ENCODE measurements at regions not wholly inside any gene's neighbourhood (a gene's known extent, or its start where the extent isn't known, plus 50 kb on each side); places are given as distances from the start of the nearest gene placed in this dataset.

DNA sequence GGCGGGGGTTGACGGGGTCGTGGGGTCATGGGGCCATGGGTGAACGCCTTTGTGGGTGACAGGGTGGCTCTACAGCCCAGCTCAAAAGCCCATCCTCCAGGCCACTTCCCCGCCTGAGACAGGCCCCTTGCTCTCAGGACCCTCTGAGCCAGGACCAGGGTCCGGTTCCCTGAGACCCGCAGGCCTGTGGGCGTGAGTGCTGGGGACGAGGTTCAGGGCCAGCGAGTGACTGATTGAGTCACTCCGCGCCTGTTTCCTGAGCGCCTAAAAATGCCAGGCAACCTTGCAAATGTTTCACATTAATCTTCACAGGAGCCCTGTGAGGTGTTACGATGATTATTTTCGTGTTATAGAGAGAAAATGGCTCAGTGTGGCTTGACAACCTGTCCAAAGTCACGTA lies 97.8 kb downstream of the ZNF674 start:
- H3K27me3 Mint-ChIP-seq: no peaks in the 10 kb centered on the region
- peaks cover 15% of the 10 kb centered on the region for H3K4me1 Mint-ChIP-seq
- no peak for DNase-seq
- no peaks in the 10 kb centered on the region for H3K9me3 Mint-ChIP-seq
- H3K36me3 Mint-ChIP-seq (ENCODE audit: low read depth): peaks cover 22% of the 10 kb centered on the region
- peak overlapping the region; percentile 92 for H3K27ac Mint-ChIP-seq
- H3K4me3 Mint-ChIP-seq: peak overlapping the region; percentile 87
- intact Hi-C loops (cut with micrococcal nuclease): loop anchor here (1.0 kb wide), 1 partner anchor 98 kb away; the partner anchor contains the start of gene ZNF674

DNA sequence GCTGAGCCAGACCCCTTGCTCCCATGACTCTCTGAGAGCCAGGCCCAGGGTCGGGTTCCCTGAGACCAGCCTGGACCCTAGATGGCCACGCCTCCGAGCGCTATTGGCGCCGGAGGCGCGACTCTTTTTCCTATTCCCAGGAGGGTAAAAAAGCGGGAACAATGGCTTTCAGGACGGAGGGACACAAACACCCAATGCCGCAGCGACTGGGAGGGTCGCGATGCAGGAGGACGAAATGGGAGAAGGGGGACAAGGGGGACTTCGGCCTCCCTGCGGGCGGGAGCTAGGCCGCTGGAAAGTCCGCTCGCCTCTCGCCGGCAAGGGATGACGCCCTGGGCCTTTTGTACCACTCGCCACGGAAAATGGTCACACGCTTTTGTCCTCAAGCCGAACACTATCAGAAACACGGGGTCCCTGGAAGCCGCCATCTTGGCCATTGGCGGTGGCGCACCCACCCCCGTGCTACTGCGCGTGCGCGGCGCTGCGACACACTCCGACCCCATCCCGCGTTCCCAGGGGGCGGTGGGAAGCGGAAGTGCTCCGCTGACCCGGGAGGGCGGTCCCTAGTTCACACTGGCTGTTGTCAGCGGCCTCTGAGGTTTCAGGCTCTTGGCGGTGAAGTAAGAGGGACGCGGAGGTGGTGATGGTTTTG lies 98.4 kb downstream of the ZNF674 start:
- intact Hi-C loops (cut with micrococcal nuclease): loop anchor here (1.0 kb wide), 1 partner anchor 98 kb away; the partner anchor contains the start of gene ZNF674
- no peaks in the 10 kb centered on the region for H3K9me3 Mint-ChIP-seq
- H3K4me1 Mint-ChIP-seq: peaks cover 13% of the 10 kb centered on the region
- H3K36me3 Mint-ChIP-seq (ENCODE audit: low read depth): peaks cover 17% of the 10 kb centered on the region
- peak overlapping the region; percentile 87 for H3K4me3 Mint-ChIP-seq
- DNase-seq: peak; percentile 95
- H3K27me3 Mint-ChIP-seq: no peaks in the 10 kb centered on the region
- peak overlapping the region; percentile 92 for H3K27ac Mint-ChIP-seq

DNA sequence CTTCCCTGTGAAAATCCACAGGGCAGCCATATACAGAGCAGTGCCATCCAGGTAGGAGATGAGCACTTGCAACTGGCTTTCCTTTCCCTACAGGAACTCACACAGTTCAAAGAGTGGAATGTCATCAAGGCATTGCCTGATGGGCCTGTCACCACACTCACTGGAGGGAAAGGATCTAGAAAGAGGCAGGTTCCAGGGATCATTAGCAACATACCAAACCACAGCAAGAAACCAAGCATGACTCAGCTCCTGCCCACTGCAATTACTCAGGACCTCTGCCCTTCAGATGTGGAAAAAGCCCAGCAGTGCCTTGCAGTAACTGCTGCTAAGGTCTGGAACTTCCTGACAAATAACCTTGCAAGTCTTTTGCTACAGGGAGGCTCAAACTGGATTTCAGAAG lies 101.2 kb downstream of the ZNF674 start:
- no peaks in the 10 kb centered on the region for H3K9me3 Mint-ChIP-seq
- intact Hi-C loops (cut with micrococcal nuclease): no loop called here
- H3K36me3 Mint-ChIP-seq (ENCODE audit: low read depth): peaks cover 3% of the 10 kb centered on the region
- no peak overlapping the region for H3K27ac Mint-ChIP-seq
- peaks cover 10% of the 10 kb centered on the region for H3K4me1 Mint-ChIP-seq
- no peak overlapping the region for H3K4me3 Mint-ChIP-seq
- H3K27me3 Mint-ChIP-seq: no peaks in the 10 kb centered on the region
- no peak for DNase-seq

DNA sequence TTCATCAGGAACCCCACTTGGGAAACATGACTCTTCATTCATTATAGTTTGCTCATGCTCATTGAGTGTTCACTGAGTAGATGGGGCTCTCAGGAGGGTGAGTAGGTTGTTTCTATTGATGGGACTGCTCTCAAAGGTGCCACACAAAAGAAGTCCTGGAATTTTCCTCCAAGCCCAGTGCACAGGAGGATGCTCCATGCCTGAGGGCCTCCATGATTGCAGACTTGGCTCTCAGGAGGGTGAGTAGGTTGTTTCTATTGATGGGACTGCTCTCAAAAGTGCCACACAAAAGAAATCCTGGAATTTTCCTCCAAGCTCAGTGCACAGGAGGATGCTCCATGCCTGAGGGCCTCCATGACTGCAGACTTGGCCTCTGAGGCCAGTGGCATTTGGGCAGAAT lies 108.5 kb downstream of the ZNF674 start:
- H3K36me3 Mint-ChIP-seq (ENCODE audit: low read depth): no peaks in the 10 kb centered on the region
- no peaks in the 10 kb centered on the region for H3K27me3 Mint-ChIP-seq
- H3K9me3 Mint-ChIP-seq: no peaks in the 10 kb centered on the region
- no peaks in the 10 kb centered on the region for H3K4me1 Mint-ChIP-seq
- H3K27ac Mint-ChIP-seq: no peak overlapping the region
- no peak overlapping the region for H3K4me3 Mint-ChIP-seq
- intact Hi-C loops (cut with micrococcal nuclease): no loop called here
- no peak for DNase-seq

DNA sequence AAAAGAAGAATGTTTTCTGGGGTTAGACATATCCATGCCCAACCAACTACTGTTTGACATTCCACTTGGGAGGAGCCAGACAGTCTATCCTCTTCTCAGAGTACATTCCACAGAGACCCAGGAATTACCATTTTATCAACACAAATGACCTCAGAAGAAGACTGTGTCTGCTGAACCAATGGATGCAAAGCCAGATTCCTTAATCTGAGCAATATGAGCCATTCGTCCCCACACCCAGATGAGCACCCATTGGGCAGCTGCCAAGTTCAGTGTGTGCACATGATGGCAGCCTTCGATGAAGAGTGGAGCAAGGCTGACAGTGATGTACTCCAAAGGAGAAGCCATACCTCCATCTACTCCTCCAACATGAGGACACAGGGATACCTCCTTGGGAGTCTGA lies 111.3 kb downstream of the ZNF674 start:
- intact Hi-C loops (cut with micrococcal nuclease): no loop called here
- Mint-ChIP-seq H3K27me3 (peaks cover 2% of the 10 kb centered on the region), H3K27ac (no peak overlapping the region), H3K4me3 (no peak overlapping the region), H3K4me1 (no peaks in the 10 kb centered on the region), H3K9me3 (no peaks in the 10 kb centered on the region), H3K36me3 (ENCODE audit: low read depth) (no peaks in the 10 kb centered on the region)
- DNase-seq: no peak

DNA sequence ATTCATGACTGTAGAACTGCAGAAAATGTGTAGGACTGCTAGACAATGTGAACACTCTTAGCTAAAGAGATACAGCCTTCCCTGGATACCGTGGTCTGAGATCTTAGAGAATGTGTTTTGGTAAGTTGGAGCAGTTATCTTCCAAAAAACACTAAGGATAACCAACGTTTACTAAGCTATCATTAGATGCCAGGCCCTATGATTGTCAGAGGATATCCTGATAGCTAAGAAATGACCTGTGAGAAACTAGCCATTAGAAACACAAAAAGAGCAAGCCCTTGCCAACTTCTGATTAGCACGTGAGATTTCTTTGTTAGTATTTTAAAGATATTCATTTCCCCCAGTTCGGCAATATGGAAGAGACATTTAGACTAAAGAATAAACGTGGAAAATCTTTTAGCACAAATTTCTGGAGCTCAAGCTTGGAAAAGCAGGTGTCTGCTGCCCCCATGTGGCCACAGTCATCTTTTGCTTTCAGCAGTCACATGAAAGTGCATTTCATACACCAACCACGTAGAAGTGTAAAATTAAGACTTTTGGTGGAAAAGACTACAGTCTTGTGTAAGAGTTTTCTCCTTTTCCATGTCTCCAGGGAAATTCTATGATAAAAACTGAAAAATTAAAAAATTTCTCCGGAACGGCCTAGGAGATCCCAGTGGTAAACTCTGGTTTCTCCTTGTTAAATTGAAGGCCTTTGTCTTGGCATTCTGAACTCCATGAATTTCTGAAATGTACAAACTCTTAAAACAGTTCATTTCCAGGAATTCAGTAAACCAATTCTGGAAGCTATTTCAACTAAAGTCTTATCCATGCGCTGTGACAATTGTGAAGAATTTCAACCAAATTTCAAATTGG lies 136.4 kb downstream of the ZNF674 start:
- no peak overlapping the region for H3K27ac Mint-ChIP-seq
- DNase-seq: peak; percentile 85
- no peak overlapping the region for H3K4me3 Mint-ChIP-seq
- H3K9me3 Mint-ChIP-seq: no peaks in the 10 kb centered on the region
- peaks cover 2% of the 10 kb centered on the region for H3K4me1 Mint-ChIP-seq
- H3K36me3 Mint-ChIP-seq (ENCODE audit: low read depth): no peaks in the 10 kb centered on the region
- intact Hi-C loops (cut with micrococcal nuclease): no loop called here
- H3K27me3 Mint-ChIP-seq: peaks cover 3% of the 10 kb centered on the region

DNA sequence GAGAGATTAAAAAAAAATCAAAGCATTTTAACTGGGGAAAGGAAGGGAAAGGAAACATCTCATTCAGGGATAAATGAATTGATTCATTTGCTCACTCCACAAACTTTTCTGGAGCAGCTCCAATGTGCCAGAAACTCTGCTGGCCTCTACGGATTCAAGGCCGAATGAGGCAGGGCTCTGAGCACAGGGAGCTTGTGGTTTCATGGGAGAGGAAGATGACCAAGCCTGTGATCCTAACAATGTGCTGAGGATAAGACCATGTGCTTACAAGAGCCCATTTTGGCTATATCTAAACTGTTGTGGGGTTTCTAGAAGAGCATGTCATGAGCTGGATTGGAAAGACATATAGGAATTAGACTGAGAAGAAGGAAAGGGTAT lies 137.5 kb downstream of the ZNF674 start:
- peaks cover 4% of the 10 kb centered on the region for H3K27me3 Mint-ChIP-seq
- no peaks in the 10 kb centered on the region for H3K9me3 Mint-ChIP-seq
- intact Hi-C loops (cut with micrococcal nuclease): no loop called here
- no peaks in the 10 kb centered on the region for H3K36me3 Mint-ChIP-seq (ENCODE audit: low read depth)
- peaks cover 2% of the 10 kb centered on the region for H3K4me1 Mint-ChIP-seq
- no peak overlapping the region for H3K4me3 Mint-ChIP-seq
- no peak overlapping the region for H3K27ac Mint-ChIP-seq
- no peak for DNase-seq

DNA sequence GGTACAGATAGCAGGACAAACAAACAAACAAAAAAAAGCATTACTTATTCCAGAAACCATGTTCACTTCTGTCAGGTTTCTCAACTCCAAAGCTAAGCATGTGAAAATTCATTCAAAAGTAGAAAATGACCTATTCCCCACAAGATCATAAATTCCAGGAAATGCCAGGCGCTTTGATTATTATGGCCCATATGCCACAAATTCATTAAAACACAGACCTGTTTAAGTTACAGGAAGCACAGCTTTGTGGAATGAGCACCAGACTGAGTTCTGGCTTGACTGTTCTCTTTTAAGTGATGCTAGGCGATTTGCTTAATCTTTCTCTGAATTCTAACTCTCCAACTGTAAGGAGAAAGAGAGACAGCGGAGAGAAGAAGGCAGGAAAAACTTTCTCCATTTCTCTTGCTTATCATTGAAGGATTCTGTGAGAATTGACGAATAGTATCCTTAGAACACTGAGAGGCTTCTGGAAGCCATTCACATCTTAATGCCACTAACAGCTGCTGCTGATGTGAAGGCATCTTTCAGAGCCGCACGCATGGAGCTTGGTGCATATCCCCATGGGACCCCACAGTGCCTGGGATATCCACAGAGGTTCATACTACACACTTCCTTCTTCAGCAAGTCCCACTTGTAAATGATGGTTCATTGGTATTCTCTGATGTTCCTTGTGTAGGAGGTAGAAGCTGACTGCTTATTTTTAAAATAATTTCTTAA lies 138.0 kb downstream of the ZNF674 start:
- Mint-ChIP-seq H3K4me3 (no peak overlapping the region), H3K4me1 (peaks cover 2% of the 10 kb centered on the region), H3K36me3 (ENCODE audit: low read depth) (no peaks in the 10 kb centered on the region), H3K27ac (no peak overlapping the region), H3K9me3 (no peaks in the 10 kb centered on the region), H3K27me3 (peaks cover 4% of the 10 kb centered on the region)
- no peak for DNase-seq
- intact Hi-C loops (cut with micrococcal nuclease): no loop called here

DNA sequence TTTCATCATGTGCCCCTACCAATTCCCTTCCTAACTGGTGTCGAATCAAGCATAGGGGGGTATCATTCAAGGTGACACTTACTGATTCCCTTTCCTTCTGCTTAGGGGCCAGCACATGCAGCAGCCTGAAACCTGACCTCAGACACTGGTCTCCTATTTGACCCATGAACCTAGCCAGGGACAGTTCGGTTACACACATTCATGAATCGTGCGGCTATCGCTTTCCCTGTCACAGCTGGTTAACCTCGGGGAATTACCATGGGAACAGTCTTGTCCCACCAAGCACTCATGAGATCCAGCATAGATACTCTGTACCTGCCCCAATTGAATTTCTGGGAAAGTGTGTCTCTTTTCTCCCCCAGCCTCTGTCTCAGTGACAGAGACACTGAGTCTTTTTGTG lies 140.4 kb downstream of the ZNF674 start:
- no peak overlapping the region for H3K27ac Mint-ChIP-seq
- H3K4me1 Mint-ChIP-seq: peaks cover 2% of the 10 kb centered on the region
- H3K36me3 Mint-ChIP-seq (ENCODE audit: low read depth): no peaks in the 10 kb centered on the region
- intact Hi-C loops (cut with micrococcal nuclease): no loop called here
- peaks cover 2% of the 10 kb centered on the region for H3K9me3 Mint-ChIP-seq
- no peak for DNase-seq
- H3K4me3 Mint-ChIP-seq: no peak overlapping the region
- H3K27me3 Mint-ChIP-seq: peaks cover 4% of the 10 kb centered on the region

- Mint-ChIP-seq H3K27ac (no peak overlapping the region), H3K9me3 (peaks cover 5% of the 10 kb centered on the region), H3K4me3 (no peak overlapping the region), H3K27me3 (peaks cover 4% of the 10 kb centered on the region), H3K36me3 (ENCODE audit: low read depth) (no peaks in the 10 kb centered on the region), H3K4me1 (no peaks in the 10 kb centered on the region)
- intact Hi-C loops (cut with micrococcal nuclease): no loop called here
- DNase-seq: no peak
Observed at GRCh38 chrX:46400530-46401443, 144.4 kb downstream of the ZNF674 start.

- Mint-ChIP-seq H3K9me3 (peaks cover 5% of the 10 kb centered on the region), H3K4me3 (no peak overlapping the region), H3K27me3 (peaks cover 4% of the 10 kb centered on the region), H3K27ac (no peak overlapping the region), H3K4me1 (no peaks in the 10 kb centered on the region), H3K36me3 (ENCODE audit: low read depth) (no peaks in the 10 kb centered on the region)
- no peak for DNase-seq
- intact Hi-C loops (cut with micrococcal nuclease): no loop called here
Observed at GRCh38 chrX:46398874-46399273, 146.3 kb downstream of the ZNF674 start.

- Mint-ChIP-seq H3K4me1 (no peaks in the 10 kb centered on the region), H3K4me3 (no peak overlapping the region), H3K27ac (no peak overlapping the region), H3K27me3 (peaks cover 3% of the 10 kb centered on the region), H3K9me3 (peaks cover 5% of the 10 kb centered on the region), H3K36me3 (ENCODE audit: low read depth) (no peaks in the 10 kb centered on the region)
- intact Hi-C loops (cut with micrococcal nuclease): no loop called here
- DNase-seq: no peak
Observed at GRCh38 chrX:46398126-46398525, 147.1 kb downstream of the ZNF674 start.

GRCh38 chrX:46386511-46386910 lies 158.7 kb downstream of the ZNF674 start:
- no peak for DNase-seq
- intact Hi-C loops (cut with micrococcal nuclease): no loop called here
- no peaks in the 10 kb centered on the region for H3K4me1 Mint-ChIP-seq
- H3K4me3 Mint-ChIP-seq: no peak overlapping the region
- peaks cover 3% of the 10 kb centered on the region for H3K27me3 Mint-ChIP-seq
- H3K27ac Mint-ChIP-seq: no peak overlapping the region
- no peaks in the 10 kb centered on the region for H3K9me3 Mint-ChIP-seq
- H3K36me3 Mint-ChIP-seq (ENCODE audit: low read depth): no peaks in the 10 kb centered on the region
